Activated T-cell treated with anti-CD3 and anti-CD28 coated beads, Interleukin-2, amount 50 U/mL, for 72 hours (primary cell): ENCODE measurements at regions not wholly inside any gene's neighbourhood (a gene's known extent, or its start where the extent isn't known, plus 50 kb on each side); places are given as distances from the start of the nearest gene placed in this dataset.

Source experiments
- ATAC-seq, 2 donors: fragments of 150-1000 bp; cut with Tn5 transposase; replicated peaks in 1 of 2; 2 replicates each; pipeline ENCODE4 v1.10.0; 2021; ENCODE audit warnings: moderate library complexity in 2 of 2, mild to moderate bottlenecking in 1 of 2
- DNase-seq, 2 donors: peaks; one replicate each; pipeline ENCODE4 v3.0.0; 2021 to 2022; ENCODE audit warnings: mixed read lengths in 1 of 2
- H3K27ac Mint-ChIP-seq: one replicate; pipeline ENCODE4 v1.8.0; 2022; ENCODE audit warnings: mild to moderate bottlenecking, moderate library complexity, mixed read lengths
- H3K27me3 Mint-ChIP-seq: one replicate; pipeline ENCODE4 v1.8.0; 2022; ENCODE audit warnings: low read depth, mixed read lengths
- H3K36me3 Mint-ChIP-seq, 2 donors: one replicate each; pipeline ENCODE4 v1.8.0; 2022; ENCODE audit warnings: mixed read lengths in 2 of 2, mild to moderate bottlenecking in 1 of 2; ENCODE audit not compliant: insufficient read depth in 2 of 2
- H3K4me1 Mint-ChIP-seq: one replicate; pipeline ENCODE4 v1.8.0; 2022; ENCODE audit warnings: low read depth, mixed read lengths
- H3K4me3 Mint-ChIP-seq, 2 donors: one replicate each; pipeline ENCODE4 v1.8.0; 2022; ENCODE audit warnings: mild to moderate bottlenecking in 2 of 2, mixed read lengths in 2 of 2, moderate library complexity in 2 of 2
- H3K9me3 Mint-ChIP-seq, 2 donors: one replicate each; pipeline ENCODE4 v1.8.0; 2022; ENCODE audit warnings: mixed read lengths in 2 of 2

- ATAC-seq (no peak), DNase-seq (no peak)
- Mint-ChIP-seq H3K4me1 (peaks cover 20% of the 10 kb centered on the region), H3K4me3 (no peak overlapping the region), H3K9me3 (no peaks in the 10 kb centered on the region), H3K27ac (no peak overlapping the region), H3K36me3 (peaks cover 2 to 3% of the 10 kb centered on the region in 2 donors), H3K27me3 (no peaks in the 10 kb centered on the region)
Observed at GRCh38 chr14:71488703-71489191, 443.5 kb upstream of the RGS6 start.

- peaks cover 16% of the 10 kb centered on the region for H3K4me1 Mint-ChIP-seq
- H3K36me3 Mint-ChIP-seq = peaks cover 2 to 3% of the 10 kb centered on the region in 2 donors
- no peak for DNase-seq
- H3K27ac Mint-ChIP-seq = no peak overlapping the region
- H3K27me3 Mint-ChIP-seq = no peaks in the 10 kb centered on the region
- no peaks in the 10 kb centered on the region for H3K9me3 Mint-ChIP-seq
- ATAC-seq = no peak
- H3K4me3 Mint-ChIP-seq = no peak overlapping the region
Observed at GRCh38 chr14:71489742-71490141, 442.5 kb upstream of the RGS6 start.

GRCh38 chr14:71491931-71492330, 440.3 kb upstream of the RGS6 start:
- Mint-ChIP-seq H3K9me3 (peaks cover 0 to 2% of the 10 kb centered on the region in 2 donors), H3K27me3 (no peaks in the 10 kb centered on the region), H3K27ac (no peak overlapping the region), H3K4me1 (peaks cover 9% of the 10 kb centered on the region), H3K36me3 (peaks cover 3 to 4% of the 10 kb centered on the region in 2 donors), H3K4me3 (no peak overlapping the region)
- DNase-seq (no peak), ATAC-seq (no peak)

- no peaks in the 10 kb centered on the region for H3K27me3 Mint-ChIP-seq
- no peak overlapping the region for H3K27ac Mint-ChIP-seq
- H3K4me1 Mint-ChIP-seq = peaks cover 10% of the 10 kb centered on the region
- H3K9me3 Mint-ChIP-seq = peaks cover 0 to 2% of the 10 kb centered on the region in 2 donors
- no peak overlapping the region for H3K4me3 Mint-ChIP-seq
- DNase-seq (no peak), ATAC-seq (no peak)
- H3K36me3 Mint-ChIP-seq = peaks cover 2 to 5% of the 10 kb centered on the region in 2 donors
Observed at GRCh38 chr14:71492346-71492745, 439.9 kb upstream of the RGS6 start.

- H3K4me3 Mint-ChIP-seq = peak overlapping the region; percentile 11 to 57
- DNase-seq = peak; percentile 15 to 21
- H3K9me3 Mint-ChIP-seq = peaks cover 0 to 2% of the 10 kb centered on the region in 2 donors
- H3K27ac Mint-ChIP-seq = peak overlapping the region; percentile 66
- peak; percentile 91 to 93 for ATAC-seq
- H3K4me1 Mint-ChIP-seq = peaks cover 17% of the 10 kb centered on the region
- peaks cover 2 to 5% of the 10 kb centered on the region in 2 donors for H3K36me3 Mint-ChIP-seq
- H3K27me3 Mint-ChIP-seq = no peaks in the 10 kb centered on the region
Observed at GRCh38 chr14:71497645-71498086, 434.6 kb upstream of the RGS6 start.

- Mint-ChIP-seq H3K4me1 (peaks cover 17% of the 10 kb centered on the region), H3K27me3 (no peaks in the 10 kb centered on the region), H3K27ac (peak overlapping the region; percentile 66), H3K9me3 (peaks cover 0 to 2% of the 10 kb centered on the region in 2 donors), H3K4me3 (peak overlapping the region in 1 of 2 donors; percentile 57), H3K36me3 (peaks cover 2 to 5% of the 10 kb centered on the region in 2 donors)
- ATAC-seq (peak; percentile 45 to 69), DNase-seq (no peak)
Observed at GRCh38 chr14:71498212-71498611, 434.0 kb upstream of the RGS6 start.

- H3K4me1 Mint-ChIP-seq = peaks cover 17% of the 10 kb centered on the region
- no peak overlapping the region for H3K27ac Mint-ChIP-seq
- peaks cover 2 to 5% of the 10 kb centered on the region in 2 donors for H3K36me3 Mint-ChIP-seq
- no peak for DNase-seq
- no peak overlapping the region for H3K4me3 Mint-ChIP-seq
- peaks cover 0 to 2% of the 10 kb centered on the region in 2 donors for H3K9me3 Mint-ChIP-seq
- no peaks in the 10 kb centered on the region for H3K27me3 Mint-ChIP-seq
- ATAC-seq = no peak
Observed at GRCh38 chr14:71499018-71499417, 433.2 kb upstream of the RGS6 start.

GRCh38 chr14:71507681-71508080, 424.5 kb upstream of the RGS6 start:
- Mint-ChIP-seq H3K4me3 (no peak overlapping the region), H3K9me3 (no peaks in the 10 kb centered on the region), H3K4me1 (peaks cover 11% of the 10 kb centered on the region), H3K27me3 (no peaks in the 10 kb centered on the region), H3K27ac (no peak overlapping the region), H3K36me3 (peaks cover under 1% of the 10 kb centered on the region in 2 donors)
- ATAC-seq (no peak), DNase-seq (no peak)

- ATAC-seq = no peak
- Mint-ChIP-seq H3K9me3 (no peaks in the 10 kb centered on the region), H3K4me3 (no peak overlapping the region), H3K27ac (no peak overlapping the region), H3K4me1 (peaks cover 11% of the 10 kb centered on the region), H3K36me3 (peaks cover 2 to 6% of the 10 kb centered on the region in 2 donors), H3K27me3 (no peaks in the 10 kb centered on the region)
- DNase-seq = no peak
Observed at GRCh38 chr14:71508901-71509300, 423.3 kb upstream of the RGS6 start.

GRCh38 chr14:71511152-71511551, 421.1 kb upstream of the RGS6 start:
- DNase-seq = no peak
- H3K27ac Mint-ChIP-seq = no peak overlapping the region

GRCh38 chr14:71514941-71515919, 417.0 kb upstream of the RGS6 start:
- ATAC-seq = no peak
- Mint-ChIP-seq H3K4me3 (no peak overlapping the region), H3K9me3 (no peaks in the 10 kb centered on the region)

More at GRCh38 chr14:71511152-71511551, 421.1 kb upstream of the RGS6 start:
- peaks cover 11% of the 10 kb centered on the region for H3K4me1 Mint-ChIP-seq
- no peak for ATAC-seq
- H3K27me3 Mint-ChIP-seq = no peaks in the 10 kb centered on the region
- peaks cover 2 to 8% of the 10 kb centered on the region in 2 donors for H3K36me3 Mint-ChIP-seq
- no peaks in the 10 kb centered on the region for H3K9me3 Mint-ChIP-seq
- no peak overlapping the region for H3K4me3 Mint-ChIP-seq

GRCh38 chr14:71521238-71522135, 410.7 kb upstream of the RGS6 start:
- H3K27ac Mint-ChIP-seq = peak overlapping the region; percentile 7
- H3K4me3 Mint-ChIP-seq = no peak overlapping the region
- peaks cover 5 to 9% of the 10 kb centered on the region in 2 donors for H3K36me3 Mint-ChIP-seq
- DNase-seq (no peak), ATAC-seq (no peak)
- no peaks in the 10 kb centered on the region for H3K27me3 Mint-ChIP-seq
- H3K9me3 Mint-ChIP-seq = no peaks in the 10 kb centered on the region
- peaks cover 30% of the 10 kb centered on the region for H3K4me1 Mint-ChIP-seq

More at GRCh38 chr14:71514941-71515919, 417.0 kb upstream of the RGS6 start:
- Mint-ChIP-seq H3K36me3 (peaks cover 7 to 11% of the 10 kb centered on the region in 2 donors), H3K27me3 (no peaks in the 10 kb centered on the region), H3K4me1 (peaks cover 7% of the 10 kb centered on the region), H3K27ac (no peak overlapping the region)
- no peak for DNase-seq
